ENCODE measurements at regions not wholly inside any gene's neighbourhood (a gene's known extent, or its start where the extent isn't known, plus 50 kb on each side); places are given as distances from the start of the nearest gene placed in this dataset.

- no peak for TF ChIP-seq CTCF (conservative IDR thresholded peaks at IDR 0.05; ENCODE audit: low read depth, low read length)
- no peak for TF ChIP-seq EZH2 (IDR thresholded peaks at IDR 0.05; ENCODE audit: borderline replicate concordance, low read depth, low read length, poor library complexity, severe bottlenecking)
Measured at GRCh38 chr13:67630640-67631039, 400.5 kb upstream of the PCDH9 start.

Measured in A673 (cell line).